ENCODE measurements at regions not wholly inside any gene's neighbourhood (a gene's known extent, or its start where the extent isn't known, plus 50 kb on each side); places are given as distances from the start of the nearest gene placed in this dataset.

GRCh38 chr20:12599494-12599893, 409.3 kb upstream of the SPTLC3 start:
- no peak for TF ChIP-seq POLR2AphosphoS5 (IDR thresholded peaks at IDR 0.05; ENCODE audit: low read depth, low read length)
- TF ChIP-seq POLR2A (IDR thresholded peaks at IDR 0.05; ENCODE audit: low read depth, low read length), result no peak
- TF ChIP-seq TAF1 (IDR thresholded peaks at IDR 0.05; ENCODE audit: low read depth, low read length), result no peak
- TF ChIP-seq POU2F2 (IDR thresholded peaks at IDR 0.05; ENCODE audit: low read depth, low read length), result no peak
- no peak for TF ChIP-seq SPI1 (IDR thresholded peaks at IDR 0.05; ENCODE audit: low read depth, low read length)
- no peak for TF ChIP-seq PAX5 (IDR thresholded peaks at IDR 0.05; ENCODE audit: insufficient read depth, low read length, severe bottlenecking)

All from GM12891 (cell line).